ENCODE measurements at regions not wholly inside any gene's neighbourhood (a gene's known extent, or its start where the extent isn't known, plus 50 kb on each side); places are given as distances from the start of the nearest gene placed in this dataset.

DNA sequence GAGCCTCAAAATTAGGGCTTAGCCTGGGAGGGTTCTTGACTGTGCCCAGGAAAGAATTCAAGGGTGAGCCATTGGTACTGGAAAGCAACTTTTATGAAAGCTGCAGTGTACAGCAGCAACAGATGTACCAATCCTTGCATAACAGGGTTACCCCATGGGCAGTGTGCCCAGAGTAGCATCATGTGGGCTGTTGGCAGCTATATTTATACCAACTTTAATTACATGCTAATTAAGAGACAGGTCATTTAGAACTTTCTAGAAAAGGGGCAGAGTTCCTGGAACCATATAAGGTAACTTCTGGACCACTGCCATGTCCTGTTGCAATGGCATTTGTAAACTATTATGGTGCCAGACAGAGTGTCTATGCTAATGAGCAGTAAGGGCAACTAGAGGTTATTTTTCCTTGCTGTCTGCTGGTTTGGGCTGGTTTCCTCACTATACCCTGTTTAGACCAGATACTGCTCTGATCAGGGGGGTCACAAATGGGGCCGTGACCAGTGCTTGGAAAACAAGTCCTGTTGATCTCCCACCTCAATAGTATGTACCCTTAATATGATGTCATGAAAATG lies 1120.5 kb upstream of the RAG2 start:
- DNase-seq (ENCODE audit: insufficient read length, low spot score) (no peak), FAIRE-seq (no peak)

DNA sequence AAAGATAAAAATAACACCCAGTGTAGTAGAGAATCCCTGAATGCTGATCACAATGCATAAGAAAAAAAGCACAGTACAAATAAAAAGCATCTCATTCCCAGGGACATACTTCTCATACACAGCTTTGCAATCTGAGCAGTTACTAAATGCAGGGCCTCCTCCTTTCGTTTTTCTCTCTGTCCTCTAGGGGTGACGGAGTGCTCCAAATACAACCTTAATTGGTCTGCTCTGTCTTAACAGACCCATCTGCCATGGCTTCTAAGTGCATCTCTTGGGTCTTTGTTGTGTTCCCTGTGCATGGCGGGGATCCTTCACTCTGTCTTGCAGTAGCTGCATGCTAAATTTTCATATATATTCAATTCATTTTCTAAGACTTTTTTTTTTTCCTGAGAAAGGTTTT lies 1114.2 kb upstream of the RAG2 start:
- no peak for FAIRE-seq
- DNase-seq (ENCODE audit: insufficient read length, low spot score): no peak

DNA sequence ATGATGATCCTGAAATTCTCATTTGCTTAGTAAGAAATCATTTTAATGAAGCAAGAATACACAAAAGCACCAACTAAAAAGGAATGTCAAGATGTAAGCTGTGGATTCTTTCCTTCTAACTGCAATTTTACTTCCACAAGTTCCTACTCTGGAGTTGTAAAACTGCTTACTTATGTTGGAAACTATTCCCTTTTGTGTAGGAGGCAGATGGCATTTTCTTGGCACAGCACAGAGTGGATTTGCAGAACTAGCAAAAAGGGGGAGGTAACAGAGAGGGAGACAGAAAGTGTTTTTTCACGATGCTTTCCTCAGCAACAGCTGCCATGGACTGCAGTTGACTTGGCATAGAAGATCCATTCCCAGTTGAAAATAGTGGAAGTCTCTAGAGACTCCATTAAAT lies 1112.0 kb upstream of the RAG2 start:
- FAIRE-seq (no peak), DNase-seq (ENCODE audit: insufficient read length, low spot score) (no peak)

- no peak for DNase-seq (ENCODE audit: insufficient read length, low spot score)
- no peak for FAIRE-seq
These were observed 1106.8 kb upstream of the RAG2 start for GRCh38 chr11:37704791-37705190.

DNA sequence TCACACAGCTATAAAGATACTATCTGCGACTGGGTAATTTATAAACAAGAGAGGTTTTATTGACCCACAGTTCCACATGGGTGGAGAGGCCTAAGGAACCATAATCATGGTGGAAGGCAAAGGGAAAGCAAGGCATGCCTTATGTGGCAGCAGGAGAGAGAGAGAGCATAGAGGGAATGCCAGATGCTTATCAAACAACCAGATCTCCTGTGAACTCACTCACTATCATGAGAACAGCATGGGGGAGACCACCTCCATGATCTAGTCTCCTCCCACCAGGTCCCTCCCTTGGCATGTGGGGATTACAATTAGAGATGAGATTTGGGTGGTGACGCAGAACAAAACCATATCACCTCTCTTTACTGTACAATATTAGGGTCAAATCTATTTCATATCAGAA lies 1101.6 kb upstream of the RAG2 start:
- no peak for DNase-seq (ENCODE audit: insufficient read length, low spot score)
- no peak for FAIRE-seq

GRCh38 chr11:37695283-37695682 lies 1097.2 kb upstream of the RAG2 start:
- no peak for FAIRE-seq
- no peak for DNase-seq (ENCODE audit: insufficient read length, low spot score)

GRCh38 chr11:37689951-37690350 lies 1091.9 kb upstream of the RAG2 start:
- DNase-seq (ENCODE audit: insufficient read length, low spot score) (no peak), FAIRE-seq (no peak)

GRCh38 chr11:37688456-37688855 lies 1090.4 kb upstream of the RAG2 start:
- no peak for FAIRE-seq
- DNase-seq (ENCODE audit: insufficient read length, low spot score): no peak

DNA sequence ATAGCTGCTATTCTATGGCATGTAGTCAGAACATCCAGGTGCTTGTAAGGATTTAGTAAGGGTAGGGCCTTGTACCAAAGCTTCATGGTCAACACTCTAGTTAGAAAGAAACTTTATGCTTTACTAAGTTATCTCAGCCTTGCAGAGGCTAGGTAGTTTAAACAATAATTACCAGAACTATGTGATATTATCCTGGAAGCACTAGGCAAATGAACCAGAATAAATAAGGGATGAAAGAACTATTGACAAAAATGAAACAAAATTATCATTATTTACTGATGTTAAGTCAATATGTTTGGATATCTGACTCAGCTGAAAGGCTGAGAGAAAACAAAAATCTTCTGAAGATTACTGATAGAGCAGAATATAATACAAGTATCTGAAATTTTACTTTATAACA lies 1089.1 kb upstream of the RAG2 start:
- no peak for FAIRE-seq

GRCh38 chr11:37671321-37671720 lies 1073.3 kb upstream of the RAG2 start:
- DNase-seq (ENCODE audit: insufficient read length, low spot score) (no peak), FAIRE-seq (no peak)

More for the DNA sequence above, 1089.1 kb upstream of the RAG2 start:
- DNase-seq (ENCODE audit: insufficient read length, low spot score): no peak

DNA sequence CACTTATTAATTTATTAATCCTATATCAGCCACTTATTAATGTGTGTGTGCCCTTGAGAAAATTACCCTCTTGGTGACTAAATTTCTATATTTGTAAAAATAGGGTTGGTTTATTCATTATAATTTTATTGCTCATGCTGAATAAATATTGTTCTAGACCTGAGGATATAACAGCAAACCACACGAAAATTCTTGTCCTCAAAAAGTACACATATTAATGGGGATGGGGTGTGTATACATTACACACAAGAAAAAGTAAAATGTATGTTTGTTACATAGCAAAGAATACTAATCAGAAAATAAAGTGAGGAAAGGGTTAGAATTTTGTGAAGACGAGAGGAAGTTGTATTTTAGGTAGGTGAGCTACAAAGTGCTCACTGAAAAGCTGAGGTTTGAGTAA lies 1068.9 kb upstream of the RAG2 start:
- FAIRE-seq: no peak

GRCh38 chr11:37657645-37658044 lies 1059.6 kb upstream of the RAG2 start:
- FAIRE-seq (no peak), DNase-seq (ENCODE audit: insufficient read length, low spot score) (peak; percentile 3)

More for the DNA sequence above, 1068.9 kb upstream of the RAG2 start:
- no peak for DNase-seq (ENCODE audit: insufficient read length, low spot score)

DNA sequence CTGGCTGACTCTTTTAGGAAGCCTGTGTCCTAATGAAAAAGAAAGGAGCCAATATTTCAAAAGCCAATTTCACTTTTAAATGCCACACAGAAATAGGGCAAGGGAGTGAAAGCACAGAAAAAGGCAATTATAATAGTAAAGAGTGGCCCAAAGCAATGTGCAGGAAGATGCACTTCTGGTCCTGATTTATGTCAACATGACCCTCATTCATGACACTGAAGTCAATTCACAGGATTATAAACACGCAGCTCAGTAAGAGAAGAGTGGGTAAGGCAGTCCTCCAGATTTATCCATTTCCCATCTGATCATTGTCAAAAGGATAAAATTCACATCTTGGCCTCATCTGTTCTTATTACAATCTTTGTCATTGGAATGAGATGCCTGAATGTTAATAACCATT lies 1049.7 kb upstream of the RAG2 start:
- FAIRE-seq: no peak

DNA sequence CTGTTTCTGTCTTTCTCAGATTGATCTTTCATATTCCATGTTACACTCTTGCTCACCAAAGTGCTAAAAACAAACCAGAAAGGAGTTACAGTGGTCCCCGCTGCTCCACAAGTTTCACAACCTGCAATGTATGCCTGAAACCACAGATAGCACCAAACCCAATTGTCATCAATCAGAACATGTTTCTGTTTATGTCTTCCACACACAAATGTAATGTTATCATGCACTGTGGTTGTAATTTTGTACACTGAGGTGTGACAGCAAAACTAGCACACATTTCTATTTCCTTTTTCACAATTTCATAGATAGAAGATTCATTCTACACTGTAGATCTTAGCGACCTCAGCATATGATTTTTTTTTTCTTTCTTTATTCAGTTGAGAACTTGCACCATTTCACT lies 1045.9 kb upstream of the RAG2 start:
- no peak for DNase-seq (ENCODE audit: insufficient read length, low spot score)
- no peak for FAIRE-seq

More for the DNA sequence above, 1049.7 kb upstream of the RAG2 start:
- DNase-seq (ENCODE audit: insufficient read length, low spot score): no peak

DNA sequence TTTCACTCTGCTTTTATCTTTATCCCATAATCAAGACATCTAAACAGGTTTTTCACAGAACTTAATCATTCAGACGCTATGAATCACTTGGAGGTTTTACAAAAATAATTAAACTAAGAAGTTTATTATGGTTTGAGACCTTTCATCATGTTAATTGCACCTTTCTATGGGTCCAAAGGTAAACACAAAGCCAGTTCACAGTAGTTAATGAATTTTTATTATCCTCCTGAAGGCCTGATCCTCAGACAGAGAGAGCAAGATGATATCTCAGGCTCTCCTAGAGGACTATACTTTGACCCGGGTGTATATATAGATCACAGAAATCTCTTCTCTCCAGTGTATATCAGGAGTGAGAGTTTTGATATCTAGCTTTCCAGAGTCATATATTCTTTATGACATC lies 1044.3 kb upstream of the RAG2 start:
- DNase-seq (ENCODE audit: insufficient read length, low spot score) (no peak), FAIRE-seq (no peak)

GRCh38 chr11:37632748-37633147 lies 1034.7 kb upstream of the RAG2 start:
- FAIRE-seq: no peak
- no peak for DNase-seq (ENCODE audit: insufficient read length, low spot score)

DNA sequence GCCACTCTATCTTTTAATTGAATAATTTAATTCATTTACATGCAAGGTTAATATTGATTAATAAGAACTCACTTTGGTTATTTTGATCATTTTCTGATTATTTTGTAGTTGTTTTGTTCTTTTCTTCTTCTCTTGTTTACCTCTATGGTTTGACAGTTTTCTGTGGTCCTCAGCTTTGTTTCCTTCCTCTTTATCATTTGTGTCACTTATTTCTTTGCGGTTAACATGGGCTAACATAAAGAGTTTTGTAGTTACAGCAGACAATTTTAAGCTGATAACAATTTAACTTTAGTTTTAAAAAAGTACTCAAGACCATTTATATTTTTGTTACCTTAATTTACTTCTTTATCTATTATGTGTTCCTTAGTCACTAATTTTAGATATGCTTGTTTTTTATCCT lies 1032.8 kb upstream of the RAG2 start:
- DNase-seq (ENCODE audit: insufficient read length, low spot score) (no peak), FAIRE-seq (no peak)

GRCh38 chr11:37623778-37624177 lies 1025.7 kb upstream of the RAG2 start:
- FAIRE-seq: no peak
- DNase-seq (ENCODE audit: insufficient read length, low spot score): no peak

DNA sequence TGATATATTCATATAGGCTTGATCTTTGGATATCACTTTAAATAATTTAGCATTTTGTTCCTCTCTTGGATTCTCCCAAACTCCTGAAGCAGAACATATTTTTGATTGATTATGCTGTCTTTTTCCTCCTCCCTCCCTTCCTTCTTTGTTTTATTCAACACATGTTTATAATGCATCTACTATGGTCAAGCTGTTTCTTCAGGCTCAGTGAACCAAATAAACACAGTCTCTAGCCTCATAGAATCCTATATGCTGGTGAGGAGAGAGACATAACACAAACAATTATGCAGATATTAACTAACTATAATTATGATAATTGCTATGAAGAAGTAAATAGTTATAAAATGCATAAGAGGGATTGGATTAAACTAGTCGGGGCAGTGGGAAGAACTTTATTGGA lies 1023.6 kb upstream of the RAG2 start:
- no peak for FAIRE-seq
- DNase-seq (ENCODE audit: insufficient read length, low spot score): no peak

GRCh38 chr11:37616291-37616690 lies 1018.3 kb upstream of the RAG2 start:
- FAIRE-seq (no peak), DNase-seq (ENCODE audit: insufficient read length, low spot score) (no peak)

DNA sequence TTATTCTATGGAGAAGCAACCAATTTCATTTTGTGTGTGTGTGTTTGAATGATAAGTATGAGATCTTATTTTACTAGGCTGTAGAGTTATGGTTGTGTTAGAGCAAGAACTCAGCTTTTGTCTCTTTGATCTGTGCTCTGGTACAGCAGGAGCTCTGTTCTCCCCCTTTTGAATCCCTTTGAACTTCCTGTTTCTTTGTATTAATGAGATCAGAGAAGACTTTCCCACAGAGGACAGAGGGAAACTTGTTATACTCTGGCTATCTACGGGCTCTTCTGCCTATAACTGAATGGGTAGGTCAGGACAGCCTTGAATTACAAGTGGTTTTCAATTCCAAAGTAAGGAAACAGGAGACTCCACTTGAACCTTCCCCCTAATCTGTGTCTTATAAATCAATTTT lies 1015.0 kb upstream of the RAG2 start:
- FAIRE-seq (no peak), DNase-seq (ENCODE audit: insufficient read length, low spot score) (no peak)

- FAIRE-seq (no peak), DNase-seq (ENCODE audit: insufficient read length, low spot score) (no peak)
These were observed 1014.1 kb upstream of the RAG2 start for GRCh38 chr11:37612146-37612545.

GRCh38 chr11:37605229-37605628 lies 1007.2 kb upstream of the RAG2 start:
- DNase-seq (ENCODE audit: insufficient read length, low spot score): no peak
- FAIRE-seq: no peak
